ENCODE measurements at regions not wholly inside any gene's neighbourhood (a gene's known extent, or its start where the extent isn't known, plus 50 kb on each side); places are given as distances from the start of the nearest gene placed in this dataset.

- Mint-ChIP-seq H3K9me3 (peaks cover 0 to 1% (median 0%) of the 10 kb centered on the region in 7 donors), H3K27ac (no peak overlapping the region), H3K36me3 (no peaks in the 10 kb centered on the region), H3K4me3 (no peak overlapping the region), H3K4me1 (peaks cover 0 to 4% (median 0%) of the 10 kb centered on the region in 4 donors), H3K27me3 (peaks cover 30% of the 10 kb centered on the region)
- Histone ChIP-seq H3K9me3 (ENCODE audit: control insufficient read depth in 2 of 2, low read length in 2 of 2) (no peaks in the 10 kb centered on the region), H3K4me1 (ENCODE audit: control insufficient read depth, insufficient read depth, low read length, poor library complexity, severe bottlenecking) (no peaks in the 10 kb centered on the region), H3K27ac (ENCODE audit: insufficient read depth, low read length, poor library complexity, severe bottlenecking) (no peak overlapping the region), H3K4me3 (ENCODE audit: low read depth, low read length) (no peak overlapping the region), H3K36me3 (ENCODE audit: control insufficient read depth, insufficient read depth, low read length) (no peaks in the 10 kb centered on the region), H3K27me3 (ENCODE audit: control insufficient read depth, insufficient read depth, low read length) (peaks cover 10% of the 10 kb centered on the region)
- peak in 1 of 2 donors; percentile 11 for ATAC-seq (ENCODE audit: low read depth in 2 of 2)
- DNase-seq = no peak
These were observed 299.7 kb downstream of the CWC27 start for GRCh38 chr5:65068410-65068809.

GRCh38 chr5:65070026-65070425 is 301.3 kb downstream of the CWC27 start:
- DNase-seq (no peak), ATAC-seq (ENCODE audit: low read depth in 2 of 2) (no peak)
- H3K27me3 ChIP-seq (ENCODE audit: control insufficient read depth, insufficient read depth, low read length) = peaks cover 10% of the 10 kb centered on the region
- no peaks in the 10 kb centered on the region for H3K36me3 ChIP-seq (ENCODE audit: control insufficient read depth, insufficient read depth, low read length)
- H3K9me3 ChIP-seq (ENCODE audit: control insufficient read depth in 2 of 2, low read length in 2 of 2) = no peaks in the 10 kb centered on the region
- H3K4me3 Mint-ChIP-seq = no peak overlapping the region
- peaks cover 0 to 4% (median 0%) of the 10 kb centered on the region in 4 donors for H3K4me1 Mint-ChIP-seq
- H3K4me3 ChIP-seq (ENCODE audit: low read depth, low read length) = no peak overlapping the region
- H3K36me3 Mint-ChIP-seq = no peaks in the 10 kb centered on the region
- no peak overlapping the region for H3K27ac ChIP-seq (ENCODE audit: insufficient read depth, low read length, poor library complexity, severe bottlenecking)
- peaks cover 0 to under 1% (median 0%) of the 10 kb centered on the region in 7 donors for H3K9me3 Mint-ChIP-seq
- peaks cover 39% of the 10 kb centered on the region for H3K27me3 Mint-ChIP-seq
- H3K27ac Mint-ChIP-seq = no peak overlapping the region
- H3K4me1 ChIP-seq (ENCODE audit: control insufficient read depth, insufficient read depth, low read length, poor library complexity, severe bottlenecking) = no peaks in the 10 kb centered on the region

- ATAC-seq (ENCODE audit: low read depth in 2 of 2) = no peak
- Mint-ChIP-seq H3K4me3 (no peak overlapping the region), H3K27ac (peak overlapping the region in 1 of 3 donors; percentile 32)
These were observed 304.1 kb downstream of the CWC27 start for GRCh38 chr5:65072850-65073249.

GRCh38 chr5:65073250-65073661 is 304.5 kb downstream of the CWC27 start:
- no peak for DNase-seq
- no peak overlapping the region for H3K27ac ChIP-seq (ENCODE audit: insufficient read depth, low read length, poor library complexity, severe bottlenecking)
- H3K4me1 ChIP-seq (ENCODE audit: control insufficient read depth, insufficient read depth, low read length, poor library complexity, severe bottlenecking) = no peaks in the 10 kb centered on the region
- H3K27me3 ChIP-seq (ENCODE audit: control insufficient read depth, insufficient read depth, low read length) = no peaks in the 10 kb centered on the region
- no peaks in the 10 kb centered on the region for H3K36me3 ChIP-seq (ENCODE audit: control insufficient read depth, insufficient read depth, low read length)
- no peak overlapping the region for H3K4me3 Mint-ChIP-seq
- no peaks in the 10 kb centered on the region for H3K9me3 ChIP-seq (ENCODE audit: control insufficient read depth in 2 of 2, low read length in 2 of 2)
- H3K27ac Mint-ChIP-seq = peak overlapping the region in 1 of 3 donors; percentile 32
- peaks cover 22% of the 10 kb centered on the region for H3K27me3 Mint-ChIP-seq
- no peak overlapping the region for H3K4me3 ChIP-seq (ENCODE audit: low read depth, low read length)
- H3K36me3 Mint-ChIP-seq = no peaks in the 10 kb centered on the region
- peaks cover 0 to 2% (median 0%) of the 10 kb centered on the region in 7 donors for H3K9me3 Mint-ChIP-seq
- H3K4me1 Mint-ChIP-seq = peaks cover 4 to 11% (median 6%) of the 10 kb centered on the region in 4 donors
- ATAC-seq (ENCODE audit: low read depth in 2 of 2) = no peak

More at GRCh38 chr5:65072850-65073249, 304.1 kb downstream of the CWC27 start:
- Mint-ChIP-seq H3K27me3 (peaks cover 22% of the 10 kb centered on the region), H3K4me1 (peaks cover 4 to 11% (median 6%) of the 10 kb centered on the region in 4 donors), H3K36me3 (no peaks in the 10 kb centered on the region), H3K9me3 (peaks cover 0 to 2% (median 0%) of the 10 kb centered on the region in 7 donors)
- H3K9me3 ChIP-seq (ENCODE audit: control insufficient read depth in 2 of 2, low read length in 2 of 2) = no peaks in the 10 kb centered on the region
- DNase-seq = no peak
- H3K36me3 ChIP-seq (ENCODE audit: control insufficient read depth, insufficient read depth, low read length) = no peaks in the 10 kb centered on the region
- no peak overlapping the region for H3K27ac ChIP-seq (ENCODE audit: insufficient read depth, low read length, poor library complexity, severe bottlenecking)
- H3K4me1 ChIP-seq (ENCODE audit: control insufficient read depth, insufficient read depth, low read length, poor library complexity, severe bottlenecking) = no peaks in the 10 kb centered on the region
- no peaks in the 10 kb centered on the region for H3K27me3 ChIP-seq (ENCODE audit: control insufficient read depth, insufficient read depth, low read length)
- no peak overlapping the region for H3K4me3 ChIP-seq (ENCODE audit: low read depth, low read length)

- Mint-ChIP-seq H3K27me3 (peaks cover 14% of the 10 kb centered on the region), H3K9me3 (peaks cover 0 to 2% (median 0%) of the 10 kb centered on the region in 7 donors), H3K36me3 (no peaks in the 10 kb centered on the region), H3K4me3 (no peak overlapping the region), H3K27ac (no peak overlapping the region), H3K4me1 (peaks cover 4 to 11% (median 7%) of the 10 kb centered on the region in 4 donors)
- DNase-seq (no peak), ATAC-seq (ENCODE audit: low read depth in 2 of 2) (no peak)
- Histone ChIP-seq H3K4me3 (ENCODE audit: low read depth, low read length) (no peak overlapping the region), H3K4me1 (ENCODE audit: control insufficient read depth, insufficient read depth, low read length, poor library complexity, severe bottlenecking) (no peaks in the 10 kb centered on the region), H3K27me3 (ENCODE audit: control insufficient read depth, insufficient read depth, low read length) (no peaks in the 10 kb centered on the region), H3K27ac (ENCODE audit: insufficient read depth, low read length, poor library complexity, severe bottlenecking) (no peak overlapping the region), H3K9me3 (ENCODE audit: control insufficient read depth in 2 of 2, low read length in 2 of 2) (no peaks in the 10 kb centered on the region), H3K36me3 (ENCODE audit: control insufficient read depth, insufficient read depth, low read length) (no peaks in the 10 kb centered on the region)
These were observed 307.0 kb downstream of the CWC27 start for GRCh38 chr5:65075623-65076250.

DNA sequence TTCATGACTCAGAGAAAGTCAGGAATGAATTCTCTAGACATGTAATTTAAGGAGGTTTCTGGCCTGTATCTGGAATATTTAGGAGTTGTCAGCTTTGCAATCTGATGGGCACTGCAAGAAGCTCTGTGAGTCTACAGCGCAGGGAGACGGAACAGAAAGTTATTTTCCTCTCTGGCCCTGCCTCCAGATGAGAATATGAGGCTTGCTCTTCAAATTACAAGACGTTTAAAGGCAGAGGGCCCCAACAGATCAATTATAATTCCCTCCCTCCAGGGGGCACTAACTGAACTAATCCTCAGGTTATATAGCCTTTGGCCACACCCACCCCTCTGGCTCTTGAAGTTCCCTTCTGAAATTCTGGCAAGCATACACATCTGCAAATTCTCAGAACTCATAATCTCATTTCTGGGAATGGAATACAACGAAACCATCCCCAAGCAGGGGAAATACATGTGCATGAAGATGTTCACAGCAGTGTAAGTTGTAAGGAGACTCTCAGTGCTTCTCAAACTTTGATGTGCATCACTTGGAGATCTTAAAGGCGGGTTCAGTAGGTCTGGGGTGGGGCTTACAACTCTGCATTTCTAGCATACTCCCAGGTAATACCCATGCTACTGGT is 307.6 kb downstream of the CWC27 start:
- H3K36me3 ChIP-seq (ENCODE audit: control insufficient read depth, insufficient read depth, low read length) = no peaks in the 10 kb centered on the region
- H3K27me3 ChIP-seq (ENCODE audit: control insufficient read depth, insufficient read depth, low read length) = no peaks in the 10 kb centered on the region
- Mint-ChIP-seq H3K4me1 (peaks cover 4 to 11% (median 7%) of the 10 kb centered on the region in 4 donors), H3K4me3 (no peak overlapping the region), H3K9me3 (peaks cover 0 to 2% (median 0%) of the 10 kb centered on the region in 7 donors), H3K27ac (no peak overlapping the region), H3K36me3 (no peaks in the 10 kb centered on the region), H3K27me3 (peaks cover 17% of the 10 kb centered on the region)
- peak; percentile 2 to 95 (median 34) for DNase-seq
- no peak overlapping the region for H3K27ac ChIP-seq (ENCODE audit: insufficient read depth, low read length, poor library complexity, severe bottlenecking)
- ATAC-seq (ENCODE audit: low read depth in 2 of 2) = peak; percentile 90 to 93
- H3K4me1 ChIP-seq (ENCODE audit: control insufficient read depth, insufficient read depth, low read length, poor library complexity, severe bottlenecking) = no peaks in the 10 kb centered on the region
- no peaks in the 10 kb centered on the region for H3K9me3 ChIP-seq (ENCODE audit: control insufficient read depth in 2 of 2, low read length in 2 of 2)
- H3K4me3 ChIP-seq (ENCODE audit: low read depth, low read length) = no peak overlapping the region

DNA sequence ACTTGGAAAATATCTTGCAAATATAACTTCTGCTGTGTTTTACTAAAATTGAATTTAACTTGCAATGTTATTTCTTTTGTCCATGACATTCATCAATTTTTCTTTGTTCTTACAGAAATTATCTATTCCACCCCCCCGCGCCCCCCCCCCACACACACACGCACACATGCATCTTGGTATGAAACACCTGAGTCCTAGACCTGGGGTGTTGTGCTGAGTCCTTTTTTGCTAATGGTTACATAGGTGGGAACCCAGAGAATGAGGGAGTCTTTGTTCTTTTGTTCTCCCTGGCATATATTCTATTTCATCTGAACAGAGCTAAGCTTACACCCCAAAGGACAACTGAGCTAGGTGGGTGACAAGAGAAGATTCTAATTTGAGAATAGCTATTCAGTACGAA is 308.9 kb downstream of the CWC27 start:
- Histone ChIP-seq H3K27ac (ENCODE audit: insufficient read depth, low read length, poor library complexity, severe bottlenecking) (no peak overlapping the region), H3K9me3 (ENCODE audit: control insufficient read depth in 2 of 2, low read length in 2 of 2) (no peaks in the 10 kb centered on the region), H3K36me3 (ENCODE audit: control insufficient read depth, insufficient read depth, low read length) (no peaks in the 10 kb centered on the region), H3K4me1 (ENCODE audit: control insufficient read depth, insufficient read depth, low read length, poor library complexity, severe bottlenecking) (no peaks in the 10 kb centered on the region), H3K4me3 (ENCODE audit: low read depth, low read length) (no peak overlapping the region), H3K27me3 (ENCODE audit: control insufficient read depth, insufficient read depth, low read length) (no peaks in the 10 kb centered on the region)
- DNase-seq (no peak), ATAC-seq (ENCODE audit: low read depth in 2 of 2) (no peak)
- H3K27me3 Mint-ChIP-seq = peaks cover 22% of the 10 kb centered on the region
- H3K4me3 Mint-ChIP-seq = no peak overlapping the region
- peaks cover 0 to 2% (median 0%) of the 10 kb centered on the region in 7 donors for H3K9me3 Mint-ChIP-seq
- no peak overlapping the region for H3K27ac Mint-ChIP-seq
- H3K4me1 Mint-ChIP-seq = peaks cover 4 to 11% (median 7%) of the 10 kb centered on the region in 4 donors
- no peaks in the 10 kb centered on the region for H3K36me3 Mint-ChIP-seq
